ACC112 (cell line): ENCODE measurements at regions not wholly inside any gene's neighbourhood (a gene's known extent, or its start where the extent isn't known, plus 50 kb on each side); places are given as distances from the start of the nearest gene placed in this dataset.
"Not testable (repeated sequence)": the region's sequence is repeated elsewhere in the genome, so short reads cannot be mapped to it uniquely, and the experiment has no call there.

Experiments
- H2AFZ ChIP-seq: fragments of 200-600 bp; sonication (generic); one replicate; pipeline ENCODE4 v1.6.0; 2017; ENCODE audit warnings: antibody characterized with exemption, low read length; ENCODE audit not compliant: unreplicated experiment
- H3K27ac ChIP-seq: fragments of 200-600 bp; sonication (generic); 2 replicates; pipeline ENCODE4 v1.5.1; 2014; ENCODE audit warnings: low read depth, mild to moderate bottlenecking, antibody characterized with exemption, low read length, moderate library complexity
- H3K27me3 ChIP-seq: fragments of 200-600 bp; sonication (generic); 2 replicates; pipeline ENCODE4 v1.6.1; 2014; ENCODE audit warnings: mild to moderate bottlenecking, antibody characterized with exemption, low read length, moderate library complexity, mixed read lengths; ENCODE audit not compliant: insufficient read depth
- H3K36me3 ChIP-seq: fragments of 200-600 bp; sonication (generic); 2 replicates; pipeline ENCODE4 v1.6.1; 2016; ENCODE audit warnings: mild to moderate bottlenecking, antibody characterized with exemption, low read length, moderate library complexity, mixed read lengths; ENCODE audit not compliant: insufficient read depth
- H3K4me1 ChIP-seq: fragments of 200-600 bp; sonication (generic); one replicate; pipeline ENCODE4 v1.6.1; 2016; ENCODE audit warnings: low read length, mixed read lengths; ENCODE audit not compliant: insufficient read depth, unreplicated experiment, control insufficient read depth
- H3K4me3 ChIP-seq: fragments of 200-600 bp; sonication (generic); 2 replicates; pipeline ENCODE4 v1.5.1; 2014; ENCODE audit warnings: mild to moderate bottlenecking, low read depth, low read length
- H3K79me2 ChIP-seq: fragments of 200-600 bp; sonication (generic); one replicate; pipeline ENCODE4 v1.6.0; 2016; ENCODE audit warnings: low read length; ENCODE audit not compliant: control insufficient read depth, unreplicated experiment, insufficient read depth

- H2AFZ ChIP-seq = no peak overlapping the region
- peaks cover 25% of the 10 kb centered on the region for H3K4me1 ChIP-seq
- H3K27ac ChIP-seq = no peak overlapping the region
- no peaks in the 10 kb centered on the region for H3K79me2 ChIP-seq
- H3K36me3 ChIP-seq = no peaks in the 10 kb centered on the region
- no peak overlapping the region; the same call in 1 of the 2 replicates for H3K4me3 ChIP-seq
- H3K27me3 ChIP-seq = no peaks in the 10 kb centered on the region
Observed at GRCh38 chr6:2354138-2354491, 108.7 kb upstream of the GMDS start.

- H3K4me3 ChIP-seq = peak overlapping the region; percentile 54
- peak overlapping the region; percentile 23; the same call in 1 of the 2 replicates for H3K27ac ChIP-seq
- H3K79me2 ChIP-seq = no peaks in the 10 kb centered on the region
- H3K36me3 ChIP-seq = no peaks in the 10 kb centered on the region
- H3K27me3 ChIP-seq = no peaks in the 10 kb centered on the region
- peaks cover 25% of the 10 kb centered on the region for H3K4me1 ChIP-seq
- H2AFZ ChIP-seq = peak overlapping the region; percentile 80
Observed at GRCh38 chr6:2353412-2354137, 108.2 kb upstream of the GMDS start.

DNA sequence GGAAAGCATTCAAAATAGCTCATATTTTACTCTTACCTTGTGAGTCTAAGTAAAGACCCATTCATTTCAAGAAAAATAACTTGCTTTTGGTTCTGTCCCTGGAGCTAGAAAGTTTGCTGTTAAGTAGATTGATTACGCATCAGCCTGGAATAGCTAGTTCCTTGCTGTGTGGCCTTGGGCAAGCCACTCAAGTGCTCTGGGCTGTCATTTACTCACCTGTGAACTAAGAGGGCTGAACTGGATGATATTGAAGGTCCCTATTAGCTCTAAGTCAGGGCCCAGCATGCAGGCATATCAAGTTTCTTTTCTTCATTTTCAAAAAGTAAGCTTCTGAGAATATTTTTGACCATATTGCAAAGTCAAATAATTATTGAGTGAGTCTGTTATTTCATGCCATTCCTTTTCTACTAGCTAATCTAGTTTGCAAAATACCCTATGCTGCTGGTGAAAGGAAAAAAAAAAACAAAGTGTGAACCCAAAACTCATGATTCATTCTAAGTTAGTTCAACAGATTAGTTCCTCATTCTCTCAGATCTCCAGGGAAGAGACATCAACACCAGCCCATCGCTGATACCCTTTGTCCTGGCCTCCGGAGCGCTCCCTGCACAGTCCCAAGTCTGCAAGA is 106.5 kb upstream of the GMDS start:
- Histone ChIP-seq H3K79me2 (no peaks in the 10 kb centered on the region), H3K27me3 (no peaks in the 10 kb centered on the region), H3K27ac (peak overlapping the region; percentile 48), H3K4me1 (peaks cover 25% of the 10 kb centered on the region), H2AFZ (no peak overlapping the region), H3K4me3 (no peak overlapping the region), H3K36me3 (no peaks in the 10 kb centered on the region)

DNA sequence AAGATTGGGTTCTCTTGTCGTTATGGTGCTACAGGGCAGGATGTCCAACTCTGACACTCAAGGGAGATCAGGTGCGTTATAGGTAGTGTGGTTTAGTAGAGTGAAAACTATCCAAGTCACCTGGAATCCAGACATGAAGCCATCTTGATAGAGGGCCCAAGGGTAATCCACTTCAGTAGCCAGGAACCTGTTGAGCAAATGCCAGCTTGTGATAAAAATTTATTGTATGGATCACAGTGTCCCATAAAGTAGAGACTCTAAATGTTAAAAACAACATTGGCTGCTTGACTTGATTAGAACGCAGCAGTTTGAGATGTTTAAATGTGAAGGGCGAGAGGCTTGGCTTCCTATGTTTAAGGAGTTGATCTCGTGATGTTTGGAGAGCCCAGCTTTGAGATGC is 105.7 kb upstream of the GMDS start:
- no peaks in the 10 kb centered on the region for H3K27me3 ChIP-seq
- no peak overlapping the region for H3K4me3 ChIP-seq
- H3K4me1 ChIP-seq = peaks cover 25% of the 10 kb centered on the region
- no peaks in the 10 kb centered on the region for H3K36me3 ChIP-seq
- no peaks in the 10 kb centered on the region for H3K79me2 ChIP-seq
- H2AFZ ChIP-seq = no peak overlapping the region
- no peak overlapping the region for H3K27ac ChIP-seq

GRCh38 chr6:2346078-2346477 is 100.7 kb upstream of the GMDS start:
- H3K79me2 ChIP-seq = no peaks in the 10 kb centered on the region
- no peaks in the 10 kb centered on the region for H3K4me1 ChIP-seq
- H2AFZ ChIP-seq = no peak overlapping the region
- no peak overlapping the region for H3K27ac ChIP-seq
- no peaks in the 10 kb centered on the region for H3K36me3 ChIP-seq
- no peaks in the 10 kb centered on the region for H3K27me3 ChIP-seq
- H3K4me3 ChIP-seq = no peak overlapping the region

DNA sequence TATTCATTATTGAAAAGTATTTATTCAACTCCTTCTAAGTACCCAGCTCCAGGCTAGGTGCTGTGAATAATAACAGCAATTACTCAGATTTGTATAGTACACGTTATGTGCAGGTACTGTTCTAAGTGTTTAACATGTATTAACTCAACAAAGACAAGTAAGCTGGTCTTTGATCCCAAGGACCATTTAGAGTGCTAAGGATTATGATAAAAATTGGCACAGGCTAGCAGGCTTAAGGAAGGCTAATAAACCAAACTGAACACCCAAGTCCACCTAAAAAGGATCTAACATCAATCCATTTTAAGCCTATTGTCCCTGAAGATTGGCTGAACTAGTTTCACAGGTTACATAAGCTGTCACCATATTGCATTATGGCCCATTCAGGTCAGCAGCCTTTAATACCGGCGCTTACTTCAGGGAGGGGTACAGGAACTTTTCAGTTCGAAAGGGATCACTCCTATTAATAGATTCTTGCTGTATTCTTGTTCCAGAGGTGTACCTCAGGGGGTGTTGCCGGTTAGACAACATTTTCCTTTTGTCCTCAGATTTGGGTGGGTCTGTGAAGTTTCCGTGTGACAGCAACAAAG is 99.0 kb upstream of the GMDS start:
- H3K27ac ChIP-seq = no peak overlapping the region
- no peak overlapping the region for H3K4me3 ChIP-seq
- H2AFZ ChIP-seq = no peak overlapping the region
- H3K79me2 ChIP-seq = no peaks in the 10 kb centered on the region
- no peaks in the 10 kb centered on the region for H3K27me3 ChIP-seq
- H3K36me3 ChIP-seq = no peaks in the 10 kb centered on the region
- H3K4me1 ChIP-seq = no peaks in the 10 kb centered on the region

GRCh38 chr6:2327591-2327990 is 82.2 kb upstream of the GMDS start:
- Histone ChIP-seq H3K4me3 (no peak overlapping the region), H2AFZ (no peak overlapping the region), H3K36me3 (no peaks in the 10 kb centered on the region), H3K4me1 (no peaks in the 10 kb centered on the region), H3K27me3 (no peaks in the 10 kb centered on the region), H3K27ac (no peak overlapping the region), H3K79me2 (no peaks in the 10 kb centered on the region)

GRCh38 chr6:2324166-2324953 is 79.0 kb upstream of the GMDS start:
- Histone ChIP-seq H3K79me2 (no peaks in the 10 kb centered on the region), H2AFZ (no peak overlapping the region)

GRCh38 chr6:2317498-2317897 is 72.1 kb upstream of the GMDS start:
- H3K27ac ChIP-seq, H3K4me3 ChIP-seq, H3K27me3 ChIP-seq, H2AFZ ChIP-seq, H3K4me1 ChIP-seq, H3K36me3 ChIP-seq, H3K79me2 ChIP-seq: not testable (repeated sequence)

More at GRCh38 chr6:2324166-2324953, 79.0 kb upstream of the GMDS start:
- Histone ChIP-seq H3K27ac (no peak overlapping the region), H3K27me3 (no peaks in the 10 kb centered on the region), H3K36me3 (no peaks in the 10 kb centered on the region), H3K4me1 (no peaks in the 10 kb centered on the region), H3K4me3 (no peak overlapping the region)

DNA sequence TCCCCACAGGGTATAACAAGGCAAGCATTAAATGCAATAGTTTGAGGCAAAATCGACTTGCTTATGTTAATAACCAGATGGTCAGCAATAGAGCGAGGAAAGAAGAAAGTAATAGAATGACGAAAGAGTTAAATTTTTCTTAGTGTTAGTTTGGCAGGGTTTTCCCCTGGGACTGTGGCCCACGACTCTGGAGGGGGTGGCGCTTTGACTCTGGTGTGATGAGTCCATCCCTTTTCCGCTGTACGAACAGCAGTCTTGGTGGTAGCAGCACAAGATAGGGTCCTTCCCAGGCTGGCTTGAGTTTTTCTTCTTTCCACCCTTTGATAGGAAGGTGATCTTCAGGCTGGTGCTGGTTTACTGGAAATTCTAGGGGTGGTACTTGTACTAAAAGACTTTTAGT is 69.2 kb upstream of the GMDS start:
- no peak overlapping the region for H2AFZ ChIP-seq
- H3K27me3 ChIP-seq = no peaks in the 10 kb centered on the region
- H3K36me3 ChIP-seq = no peaks in the 10 kb centered on the region
- H3K4me3 ChIP-seq = no peak overlapping the region
- no peaks in the 10 kb centered on the region for H3K79me2 ChIP-seq
- H3K4me1 ChIP-seq = no peaks in the 10 kb centered on the region
- H3K27ac ChIP-seq = no peak overlapping the region
